H9 (cell line): ENCODE measurements at regions not wholly inside any gene's neighbourhood (a gene's known extent, or its start where the extent isn't known, plus 50 kb on each side); places are given as distances from the start of the nearest gene placed in this dataset.

Source experiments
- DNase-seq: peaks from one replicate; pipeline ENCODE4 v3.0.0-alpha.2; 2017
- H2AFZ ChIP-seq: one replicate; pipeline ENCODE4 v1.6.1; 2013; ENCODE audit warnings: mild to moderate bottlenecking, low read length, control low read depth, moderate library complexity
- H2AK5ac ChIP-seq: 2 replicates; pipeline ENCODE4 v1.6.1; 2013; ENCODE audit warnings: low read length, control low read depth, mixed read lengths; ENCODE audit not compliant: insufficient read length
- H2BK120ac ChIP-seq: one replicate; pipeline ENCODE4 v1.6.1; 2013; ENCODE audit warnings: low read depth, mild to moderate bottlenecking, low read length, control low read depth, inconsistent platforms; ENCODE audit not compliant: poor library complexity, severe bottlenecking
- H2BK12ac ChIP-seq: 2 replicates; pipeline ENCODE4 v1.6.1; 2013; ENCODE audit warnings: low read length, control low read depth, mixed read lengths, low read depth; ENCODE audit not compliant: insufficient read length
- H2BK15ac ChIP-seq: 2 replicates; pipeline ENCODE4 v1.6.1; 2013; ENCODE audit warnings: low read depth, low read length, control low read depth
- H2BK20ac ChIP-seq: one replicate; pipeline ENCODE4 v1.6.1; 2013; ENCODE audit warnings: low read depth, mild to moderate bottlenecking, low read length, control low read depth, inconsistent platforms; ENCODE audit not compliant: poor library complexity, severe bottlenecking
- H2BK5ac ChIP-seq: 2 replicates; pipeline ENCODE4 v1.6.1; 2013; ENCODE audit warnings: low read length, control low read depth, mixed read lengths; ENCODE audit not compliant: insufficient read length
- H3K14ac ChIP-seq: 2 replicates; pipeline ENCODE4 v1.6.1; 2013; ENCODE audit warnings: low read length, control low read depth; ENCODE audit not compliant: insufficient read depth
- H3K18ac ChIP-seq: 2 replicates; pipeline ENCODE4 v1.6.1; 2013; ENCODE audit warnings: low read depth, mild to moderate bottlenecking, mixed read lengths, low read length, control low read depth; ENCODE audit not compliant: insufficient read length
- H3K23ac ChIP-seq: 2 replicates; pipeline ENCODE4 v1.6.1; 2013; ENCODE audit warnings: low read length, control low read depth, mixed read lengths, low read depth; ENCODE audit not compliant: insufficient read length
- H3K23me2 ChIP-seq: 2 replicates; pipeline ENCODE4 v1.6.1; 2013; ENCODE audit warnings: low read depth, mild to moderate bottlenecking, mixed read lengths, low read length, control low read depth; ENCODE audit not compliant: insufficient read length, poor library complexity, severe bottlenecking
- H3K27ac ChIP-seq: 2 replicates; pipeline ENCODE4 v1.5.1; 2013; ENCODE audit warnings: low read length, control low read depth, mixed read lengths, low read depth; ENCODE audit not compliant: insufficient read length
- H3K27me3 ChIP-seq: 2 replicates; pipeline ENCODE4 v1.6.1; 2013; ENCODE audit warnings: low read length, control low read depth, inconsistent platforms; ENCODE audit not compliant: insufficient read depth
- H3K4ac ChIP-seq: 2 replicates; pipeline ENCODE4 v1.6.1; 2013; ENCODE audit warnings: low read depth, mild to moderate bottlenecking, control low read depth, inconsistent platforms, low read length, moderate library complexity
- H3K4me1 ChIP-seq: 2 replicates; pipeline ENCODE4 v1.6.1; 2013; ENCODE audit warnings: low read length, control low read depth, inconsistent platforms; ENCODE audit not compliant: insufficient read depth
- H3K4me2 ChIP-seq: 2 replicates; pipeline ENCODE4 v1.6.1; 2013; ENCODE audit warnings: low read length, control low read depth, mixed read lengths; ENCODE audit not compliant: insufficient read length, insufficient read depth
- H3K56ac ChIP-seq: 2 replicates; pipeline ENCODE4 v1.6.1; 2013; ENCODE audit warnings: low read depth, mild to moderate bottlenecking, mixed read lengths, low read length, control low read depth; ENCODE audit not compliant: insufficient read length
- H3K79me1 ChIP-seq: 2 replicates; pipeline ENCODE4 v1.6.1; 2013; ENCODE audit warnings: low read depth, mild to moderate bottlenecking, moderate library complexity, low read length, control low read depth, inconsistent platforms; ENCODE audit not compliant: insufficient read depth, poor library complexity, severe bottlenecking
- H3K79me2 ChIP-seq: 2 replicates; pipeline ENCODE4 v1.6.1; 2013; ENCODE audit warnings: low read length, control low read depth, inconsistent platforms; ENCODE audit not compliant: insufficient read depth
- H3K9ac ChIP-seq: 2 replicates; pipeline ENCODE4 v1.6.1; 2013; ENCODE audit warnings: low read length, control low read depth, mixed read lengths; ENCODE audit not compliant: insufficient read length; ENCODE audit errors: extremely low read depth
- H3K9me3 ChIP-seq: one replicate; pipeline ENCODE4 v1.6.1; 2013; ENCODE audit warnings: low read depth, low read length, inconsistent platforms; ENCODE audit not compliant: control insufficient read depth
- H3T11ph ChIP-seq: one replicate; pipeline ENCODE4 v1.6.1; 2013; ENCODE audit warnings: mild to moderate bottlenecking, low read length, control low read depth, inconsistent platforms
- H4K20me1 ChIP-seq: one replicate; pipeline ENCODE4 v1.6.1; 2013; ENCODE audit not compliant: control insufficient read depth, insufficient read length, insufficient read depth
- H4K5ac ChIP-seq: 2 replicates; pipeline ENCODE4 v1.6.1; 2013; ENCODE audit warnings: low read depth, mild to moderate bottlenecking, mixed read lengths, low read length, control low read depth; ENCODE audit not compliant: insufficient read length
- H4K8ac ChIP-seq: replicated peaks from 2 replicates; pipeline ENCODE4 v1.6.1; 2013; ENCODE audit warnings: low read length, control low read depth, mixed read lengths, low read depth; ENCODE audit not compliant: insufficient read length
- H4K91ac ChIP-seq: 2 replicates; pipeline ENCODE4 v1.6.1; 2013; ENCODE audit warnings: low read depth, mild to moderate bottlenecking, moderate library complexity, mixed read lengths, low read length, control low read depth; ENCODE audit not compliant: insufficient read length
- H3K27ac Mint-ChIP-seq, 3 experiments: 2 replicates in 2 of 3; 3 replicates in 1 of 3; pipeline ENCODE4 v1.8.0; 2020 to 2021; ENCODE audit warnings: mixed read lengths in 3 of 3, mild to moderate bottlenecking in 1 of 3, moderate library complexity in 1 of 3
- H3K27me3 Mint-ChIP-seq: 2 replicates; pipeline ENCODE4 v1.8.0; 2021; ENCODE audit warnings: low read depth, mild to moderate bottlenecking, moderate library complexity, mixed read lengths
- H3K36me3 Mint-ChIP-seq, 3 experiments: 2 replicates in 2 of 3; 3 replicates in 1 of 3; pipeline ENCODE4 v1.8.0; 2020 to 2021; ENCODE audit warnings: low read depth in 3 of 3, mixed read lengths in 3 of 3; ENCODE audit not compliant: insufficient read depth in 1 of 3
- H3K4me1 Mint-ChIP-seq, 2 experiments: 2 replicates each; pipeline ENCODE4 v1.8.0; 2020; ENCODE audit warnings: mixed read lengths in 2 of 2
- H3K4me3 Mint-ChIP-seq, 2 experiments: 2 replicates in 1 of 2; 3 replicates in 1 of 2; pipeline ENCODE4 v1.8.0; 2020 to 2021; ENCODE audit warnings: mild to moderate bottlenecking in 2 of 2, mixed read lengths in 2 of 2, moderate library complexity in 1 of 2
- H3K9me3 Mint-ChIP-seq, 2 experiments: 2 replicates in 1 of 2; 3 replicates in 1 of 2; pipeline ENCODE4 v1.8.0; 2020; ENCODE audit warnings: mild to moderate bottlenecking in 2 of 2, mixed read lengths in 2 of 2, moderate library complexity in 1 of 2
- WGBS: extraction: QIAGEN DNeasy Blood & Tissue Kit; methylation state at CpG from one replicate; pipeline ENCODE4 v1.1.7; 2013; ENCODE audit warnings: missing lambda C conversion rate, low lambda C conversion rate, mixed read lengths; ENCODE audit not compliant: insufficient read length; ENCODE audit errors: extremely low coverage; 5-methylcytosine and 5-hydroxymethylcytosine counted together
- TF ChIP-seq, protein P1 (sequence below): fragments of 200-600 bp; sonication (generic); conservative IDR thresholded peaks from 3 replicates; pipeline ENCODE4 v1.8.0; 2021; ENCODE audit warnings: antibody characterized with exemption, mild to moderate bottlenecking

DNA sequence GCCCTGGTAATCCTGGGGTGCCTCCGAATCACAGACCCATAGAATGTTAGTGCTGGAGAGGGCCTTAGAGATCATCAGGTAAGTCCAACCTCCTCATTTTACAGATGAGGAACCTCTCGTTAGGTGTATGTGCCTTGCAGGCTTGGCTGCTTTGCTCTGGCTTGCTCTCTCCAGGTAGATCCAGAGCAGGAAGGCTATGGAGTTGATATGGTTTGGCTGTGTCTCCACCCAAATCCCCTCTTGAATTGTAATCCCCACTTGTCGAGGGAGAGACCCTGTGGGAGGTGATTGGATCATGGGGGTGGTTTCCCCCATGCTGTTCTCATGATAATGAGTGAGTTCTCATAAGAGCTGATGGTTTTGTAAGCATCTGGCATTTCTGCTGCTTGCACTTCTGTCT lies 186.0 kb upstream of the PLXNA2 start:
- Histone ChIP-seq H4K20me1 (no peaks in the 10 kb centered on the region), H2BK12ac (no peak overlapping the region), H2AK5ac (no peak overlapping the region), H2BK20ac (no peak overlapping the region), H2AFZ (no peak overlapping the region), H3K27me3 (no peaks in the 10 kb centered on the region), H3K23me2 (no peaks in the 10 kb centered on the region), H4K5ac (no peak overlapping the region), H3K14ac (no peak overlapping the region), H3K18ac (no peak overlapping the region), H3K4me2 (no peak overlapping the region), H3K79me2 (no peaks in the 10 kb centered on the region), H2BK15ac (no peak overlapping the region), H3K79me1 (no peaks in the 10 kb centered on the region), H2BK120ac (no peak overlapping the region), H3K9ac (no peak overlapping the region), H3K56ac (no peak overlapping the region), H4K8ac (no peak overlapping the region), H2BK5ac (no peak overlapping the region), H3K4ac (no peak overlapping the region), H4K91ac (no peak overlapping the region), H3K23ac (no peak overlapping the region), H3K27ac (no peak overlapping the region), H3K4me1 (peaks cover 8% of the 10 kb centered on the region), H3T11ph (no peak overlapping the region), H3K9me3 (no peaks in the 10 kb centered on the region)
- no CpG with 5 or more reads among the region's 3 CpGs for WGBS
- Mint-ChIP-seq H3K9me3 (no peaks in the 10 kb centered on the region; a peak in 1 of 5 replicates), H3K4me1 (peaks cover 27 to 35% of the 10 kb centered on the region in 2 experiments), H3K36me3 (no peaks in the 10 kb centered on the region), H3K27me3 (no peaks in the 10 kb centered on the region), H3K27ac (peak overlapping the region in 2 of 3 experiments; percentile 13 to 59; a peak in 4 of 7 replicates), H3K4me3 (no peak overlapping the region; a peak in 1 of 5 replicates)
- DNase-seq, result no peak
- TF ChIP-seq, protein P1, sequence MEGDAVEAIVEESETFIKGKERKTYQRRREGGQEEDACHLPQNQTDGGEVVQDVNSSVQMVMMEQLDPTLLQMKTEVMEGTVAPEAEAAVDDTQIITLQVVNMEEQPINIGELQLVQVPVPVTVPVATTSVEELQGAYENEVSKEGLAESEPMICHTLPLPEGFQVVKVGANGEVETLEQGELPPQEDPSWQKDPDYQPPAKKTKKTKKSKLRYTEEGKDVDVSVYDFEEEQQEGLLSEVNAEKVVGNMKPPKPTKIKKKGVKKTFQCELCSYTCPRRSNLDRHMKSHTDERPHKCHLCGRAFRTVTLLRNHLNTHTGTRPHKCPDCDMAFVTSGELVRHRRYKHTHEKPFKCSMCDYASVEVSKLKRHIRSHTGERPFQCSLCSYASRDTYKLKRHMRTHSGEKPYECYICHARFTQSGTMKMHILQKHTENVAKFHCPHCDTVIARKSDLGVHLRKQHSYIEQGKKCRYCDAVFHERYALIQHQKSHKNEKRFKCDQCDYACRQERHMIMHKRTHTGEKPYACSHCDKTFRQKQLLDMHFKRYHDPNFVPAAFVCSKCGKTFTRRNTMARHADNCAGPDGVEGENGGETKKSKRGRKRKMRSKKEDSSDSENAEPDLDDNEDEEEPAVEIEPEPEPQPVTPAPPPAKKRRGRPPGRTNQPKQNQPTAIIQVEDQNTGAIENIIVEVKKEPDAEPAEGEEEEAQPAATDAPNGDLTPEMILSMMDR, result no peak
